GM10266 (cell line): ENCODE measurements at regions not wholly inside any gene's neighbourhood (a gene's known extent, or its start where the extent isn't known, plus 50 kb on each side); places are given as distances from the start of the nearest gene placed in this dataset.
A peak's percentile ranks its signal among the peaks of the same experiment; 100 is the strongest.

Source experiments
- DNase-seq: peaks from one replicate; pipeline ENCODE4 v3.0.0; 2012; ENCODE audit errors: extremely low spot score
- TF ChIP-seq, protein P1 (sequence below): IDR thresholded peaks from 2 replicates; pipeline ENCODE4 v1.5.1; 2012; ENCODE audit warnings: mild to moderate bottlenecking, low read depth; ENCODE audit not compliant: control insufficient read depth, insufficient read depth; ENCODE audit errors: missing control alignments

GRCh38 chr1:199449221-199449620, 578.3 kb upstream of the NR5A2 start:
- DNase-seq, result no peak
- TF ChIP-seq, protein P1, sequence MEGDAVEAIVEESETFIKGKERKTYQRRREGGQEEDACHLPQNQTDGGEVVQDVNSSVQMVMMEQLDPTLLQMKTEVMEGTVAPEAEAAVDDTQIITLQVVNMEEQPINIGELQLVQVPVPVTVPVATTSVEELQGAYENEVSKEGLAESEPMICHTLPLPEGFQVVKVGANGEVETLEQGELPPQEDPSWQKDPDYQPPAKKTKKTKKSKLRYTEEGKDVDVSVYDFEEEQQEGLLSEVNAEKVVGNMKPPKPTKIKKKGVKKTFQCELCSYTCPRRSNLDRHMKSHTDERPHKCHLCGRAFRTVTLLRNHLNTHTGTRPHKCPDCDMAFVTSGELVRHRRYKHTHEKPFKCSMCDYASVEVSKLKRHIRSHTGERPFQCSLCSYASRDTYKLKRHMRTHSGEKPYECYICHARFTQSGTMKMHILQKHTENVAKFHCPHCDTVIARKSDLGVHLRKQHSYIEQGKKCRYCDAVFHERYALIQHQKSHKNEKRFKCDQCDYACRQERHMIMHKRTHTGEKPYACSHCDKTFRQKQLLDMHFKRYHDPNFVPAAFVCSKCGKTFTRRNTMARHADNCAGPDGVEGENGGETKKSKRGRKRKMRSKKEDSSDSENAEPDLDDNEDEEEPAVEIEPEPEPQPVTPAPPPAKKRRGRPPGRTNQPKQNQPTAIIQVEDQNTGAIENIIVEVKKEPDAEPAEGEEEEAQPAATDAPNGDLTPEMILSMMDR, result no peak

- TF ChIP-seq, protein P1, result no peak
- no peak for DNase-seq
These were observed 577.8 kb upstream of the NR5A2 start for GRCh38 chr1:199449681-199450080.

DNA sequence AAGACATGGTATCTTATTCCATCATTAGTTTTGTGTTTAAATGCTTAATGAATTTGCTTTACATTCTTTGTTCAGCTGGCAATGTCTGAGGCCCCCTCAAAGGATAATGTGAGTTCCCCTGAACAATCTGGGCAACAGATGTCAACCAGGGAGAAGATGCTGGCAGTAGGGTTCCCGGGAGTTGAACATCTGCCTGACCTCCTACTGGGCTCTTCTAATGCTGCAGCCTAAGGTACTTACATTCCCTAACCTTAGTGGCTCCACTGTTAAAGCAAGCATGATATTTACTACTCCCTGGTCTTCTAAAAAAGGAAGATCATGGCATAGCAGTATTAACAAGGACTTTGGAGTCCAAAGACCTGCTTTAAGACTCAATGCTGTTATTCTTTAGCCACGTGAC, 574.9 kb upstream of the NR5A2 start:
- TF ChIP-seq, protein P1, result no peak
- no peak for DNase-seq

DNA sequence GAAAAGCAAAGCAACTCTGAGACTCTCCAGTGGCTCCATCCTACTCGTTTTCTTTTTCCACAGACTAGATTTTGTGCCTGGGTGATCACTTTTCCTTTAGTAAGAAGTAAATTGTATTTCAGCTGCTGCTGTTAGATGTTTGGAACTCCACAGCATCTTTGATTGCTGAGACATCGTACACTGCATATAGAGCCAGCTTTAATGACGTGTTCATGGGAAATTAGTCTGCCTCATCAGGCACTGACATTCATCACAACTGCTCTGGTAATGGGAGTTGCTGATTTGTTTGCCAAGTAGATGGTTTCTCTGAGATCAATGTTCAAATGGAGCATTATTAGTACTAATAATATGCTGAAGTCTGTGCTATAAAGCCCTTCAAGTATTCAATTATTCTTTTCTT, 573.8 kb upstream of the NR5A2 start:
- TF ChIP-seq, protein P1, result no peak
- no peak for DNase-seq

DNA sequence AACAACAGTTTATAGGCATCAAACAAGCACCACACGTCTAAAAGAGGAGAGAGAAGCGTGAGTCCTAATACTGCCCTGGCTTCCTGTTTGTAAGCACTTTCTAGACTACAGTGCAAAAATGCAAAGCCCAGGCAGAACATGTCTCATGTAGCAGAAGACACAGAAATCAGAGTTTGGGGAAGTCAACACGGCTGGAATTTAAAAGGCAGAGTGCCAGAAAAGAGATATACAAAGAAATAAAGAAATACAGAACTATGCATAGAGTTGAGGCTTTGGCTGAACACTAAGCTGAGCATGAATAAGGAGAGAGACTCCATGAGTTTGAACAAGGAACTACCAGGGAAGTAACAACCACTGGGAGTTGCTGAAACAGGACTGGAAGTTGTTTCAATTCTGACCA, 566.6 kb upstream of the NR5A2 start:
- DNase-seq, result no peak
- TF ChIP-seq, protein P1, result no peak

- peak; percentile 20 for DNase-seq
- TF ChIP-seq, protein P1, result peak; percentile 59
These were observed 563.9 kb upstream of the NR5A2 start for GRCh38 chr1:199463521-199464127.

DNA sequence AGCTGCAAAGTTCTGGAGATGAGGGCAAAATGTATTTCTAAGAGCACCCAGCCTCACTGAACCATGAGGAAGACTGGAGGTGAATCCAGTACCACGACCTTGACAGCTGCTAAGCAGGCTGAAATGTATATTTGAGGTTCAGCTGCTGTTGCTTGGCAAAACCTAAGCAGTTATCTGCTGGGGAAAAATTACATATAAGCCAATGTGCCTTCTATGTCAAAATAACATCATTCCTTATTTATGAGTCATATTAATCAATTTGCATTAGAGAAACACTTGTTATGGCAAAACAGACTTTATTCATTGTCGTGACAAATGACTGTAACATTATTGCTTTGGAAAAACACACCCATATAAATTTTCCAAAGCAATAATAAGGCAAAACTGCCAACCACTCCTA, 560.5 kb upstream of the NR5A2 start:
- DNase-seq, result no peak
- TF ChIP-seq, protein P1, result no peak
